Liver (tissue), 3 donors: ENCODE measurements at regions not wholly inside any gene's neighbourhood (a gene's known extent, or its start where the extent isn't known, plus 50 kb on each side); places are given as distances from the start of the nearest gene placed in this dataset.

ENCODE experiments used
- FOXA1 ChIP-seq: IDR thresholded peaks from 2 replicates; pipeline ENCODE4 v1.6.1; 2016; ENCODE audit warnings: antibody characterized with exemption
- GABPA ChIP-seq, 2 donors: IDR thresholded peaks in 1 of 2; conservative IDR thresholded peaks in 1 of 2; 2 replicates each; pipeline ENCODE4 v1.6.1; 2016; ENCODE audit warnings: antibody characterized with exemption in 2 of 2, mild to moderate bottlenecking in 1 of 2, moderate library complexity in 1 of 2
- NR2F2 ChIP-seq: IDR thresholded peaks from 2 replicates; pipeline ENCODE4 v1.6.1; 2016; ENCODE audit warnings: antibody characterized with exemption
- RAD21 ChIP-seq, 2 donors: IDR thresholded peaks; 2 replicates each; pipeline ENCODE4 v1.6.1; 2016; ENCODE audit warnings: antibody characterized with exemption in 2 of 2, mild to moderate bottlenecking in 2 of 2
- RXRA ChIP-seq, 2 donors: IDR thresholded peaks; 2 replicates each; pipeline ENCODE4 v1.6.1; 2017 to 2018; ENCODE audit warnings: antibody characterized with exemption in 2 of 2, mild to moderate bottlenecking in 1 of 2
- SP1 ChIP-seq: IDR thresholded peaks from 2 replicates; pipeline ENCODE4 v1.6.1; 2018; ENCODE audit warnings: antibody characterized with exemption, mild to moderate bottlenecking
- TF ChIP-seq, protein P1 (sequence below): fragments of 150-350 bp; IDR thresholded peaks from 2 replicates; pipeline ENCODE4 v1.5.1; 2017; ENCODE audit warnings: improper control_type of control experiment, low read depth, low read length; ENCODE audit not compliant: missing input control
- TF ChIP-seq, protein P2 (sequence below): IDR thresholded peaks from 2 replicates; pipeline ENCODE4 v1.6.1; 2016; ENCODE audit warnings: antibody characterized with exemption
- TF ChIP-seq, protein P3 (sequence below): IDR thresholded peaks from 2 replicates; pipeline ENCODE4 v1.6.1; 2016; ENCODE audit warnings: antibody characterized with exemption
- TF ChIP-seq, protein P4 (sequence below): IDR thresholded peaks from 2 replicates; pipeline ENCODE4 v1.6.1; 2016; ENCODE audit warnings: antibody characterized with exemption
- TF ChIP-seq, protein P5 (sequence below): IDR thresholded peaks from 2 replicates; pipeline ENCODE4 v1.6.1; 2016; ENCODE audit warnings: antibody characterized with exemption, mild to moderate bottlenecking
- donor health status: healthy.
- donor health status: healthy.

DNA sequence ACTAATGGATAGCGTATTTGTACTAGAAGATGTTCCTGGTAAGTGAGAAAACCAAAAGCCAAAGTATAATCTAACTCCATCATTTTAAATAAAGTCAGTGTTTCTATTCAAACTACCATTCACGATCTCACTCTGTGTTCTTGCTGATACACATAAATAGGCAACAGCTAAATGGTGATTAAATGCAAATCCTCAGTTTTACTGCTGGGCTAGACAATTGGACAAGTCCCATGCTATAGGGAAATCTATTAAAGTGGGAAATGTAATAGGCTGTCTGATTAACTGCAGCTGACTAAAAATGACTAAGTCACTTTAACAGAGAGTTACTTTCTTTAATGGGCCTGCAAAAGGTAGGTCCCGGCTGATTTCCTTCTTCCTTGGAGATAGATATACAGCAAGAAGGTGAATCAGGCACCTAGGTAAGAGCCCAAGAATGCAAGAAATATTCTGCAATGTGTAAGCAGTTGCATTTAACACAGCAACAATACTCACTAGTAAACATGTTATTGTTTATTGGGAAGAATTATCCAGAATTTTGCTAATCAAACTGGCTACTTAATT lies 298.4 kb downstream of the SLITRK6 start:
- TF ChIP-seq, protein P1, sequence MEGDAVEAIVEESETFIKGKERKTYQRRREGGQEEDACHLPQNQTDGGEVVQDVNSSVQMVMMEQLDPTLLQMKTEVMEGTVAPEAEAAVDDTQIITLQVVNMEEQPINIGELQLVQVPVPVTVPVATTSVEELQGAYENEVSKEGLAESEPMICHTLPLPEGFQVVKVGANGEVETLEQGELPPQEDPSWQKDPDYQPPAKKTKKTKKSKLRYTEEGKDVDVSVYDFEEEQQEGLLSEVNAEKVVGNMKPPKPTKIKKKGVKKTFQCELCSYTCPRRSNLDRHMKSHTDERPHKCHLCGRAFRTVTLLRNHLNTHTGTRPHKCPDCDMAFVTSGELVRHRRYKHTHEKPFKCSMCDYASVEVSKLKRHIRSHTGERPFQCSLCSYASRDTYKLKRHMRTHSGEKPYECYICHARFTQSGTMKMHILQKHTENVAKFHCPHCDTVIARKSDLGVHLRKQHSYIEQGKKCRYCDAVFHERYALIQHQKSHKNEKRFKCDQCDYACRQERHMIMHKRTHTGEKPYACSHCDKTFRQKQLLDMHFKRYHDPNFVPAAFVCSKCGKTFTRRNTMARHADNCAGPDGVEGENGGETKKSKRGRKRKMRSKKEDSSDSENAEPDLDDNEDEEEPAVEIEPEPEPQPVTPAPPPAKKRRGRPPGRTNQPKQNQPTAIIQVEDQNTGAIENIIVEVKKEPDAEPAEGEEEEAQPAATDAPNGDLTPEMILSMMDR, result no peak
- no peak for TF ChIP-seq SP1
- TF ChIP-seq RAD21 (IDR thresholded peaks at IDR 0.05), result no peak
- TF ChIP-seq, protein P2, sequence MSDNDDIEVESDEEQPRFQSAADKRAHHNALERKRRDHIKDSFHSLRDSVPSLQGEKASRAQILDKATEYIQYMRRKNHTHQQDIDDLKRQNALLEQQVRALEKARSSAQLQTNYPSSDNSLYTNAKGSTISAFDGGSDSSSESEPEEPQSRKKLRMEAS, result no peak
- no peak for TF ChIP-seq FOXA1
- TF ChIP-seq RXRA (IDR thresholded peaks at IDR 0.05), result no peak
- TF ChIP-seq GABPA (IDR thresholded peaks at IDR 0.05 in 1 of 2, conservative IDR thresholded peaks at IDR 0.05 in 1 of 2), result no peak
- TF ChIP-seq NR2F2, result no peak
- TF ChIP-seq, protein P3, sequence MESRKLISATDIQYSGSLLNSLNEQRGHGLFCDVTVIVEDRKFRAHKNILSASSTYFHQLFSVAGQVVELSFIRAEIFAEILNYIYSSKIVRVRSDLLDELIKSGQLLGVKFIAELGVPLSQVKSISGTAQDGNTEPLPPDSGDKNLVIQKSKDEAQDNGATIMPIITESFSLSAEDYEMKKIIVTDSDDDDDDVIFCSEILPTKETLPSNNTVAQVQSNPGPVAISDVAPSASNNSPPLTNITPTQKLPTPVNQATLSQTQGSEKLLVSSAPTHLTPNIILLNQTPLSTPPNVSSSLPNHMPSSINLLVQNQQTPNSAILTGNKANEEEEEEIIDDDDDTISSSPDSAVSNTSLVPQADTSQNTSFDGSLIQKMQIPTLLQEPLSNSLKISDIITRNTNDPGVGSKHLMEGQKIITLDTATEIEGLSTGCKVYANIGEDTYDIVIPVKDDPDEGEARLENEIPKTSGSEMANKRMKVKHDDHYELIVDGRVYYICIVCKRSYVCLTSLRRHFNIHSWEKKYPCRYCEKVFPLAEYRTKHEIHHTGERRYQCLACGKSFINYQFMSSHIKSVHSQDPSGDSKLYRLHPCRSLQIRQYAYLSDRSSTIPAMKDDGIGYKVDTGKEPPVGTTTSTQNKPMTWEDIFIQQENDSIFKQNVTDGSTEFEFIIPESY, result no peak
- TF ChIP-seq, protein P4, sequence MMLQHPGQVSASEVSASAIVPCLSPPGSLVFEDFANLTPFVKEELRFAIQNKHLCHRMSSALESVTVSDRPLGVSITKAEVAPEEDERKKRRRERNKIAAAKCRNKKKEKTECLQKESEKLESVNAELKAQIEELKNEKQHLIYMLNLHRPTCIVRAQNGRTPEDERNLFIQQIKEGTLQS, result no peak
- TF ChIP-seq, protein P5, sequence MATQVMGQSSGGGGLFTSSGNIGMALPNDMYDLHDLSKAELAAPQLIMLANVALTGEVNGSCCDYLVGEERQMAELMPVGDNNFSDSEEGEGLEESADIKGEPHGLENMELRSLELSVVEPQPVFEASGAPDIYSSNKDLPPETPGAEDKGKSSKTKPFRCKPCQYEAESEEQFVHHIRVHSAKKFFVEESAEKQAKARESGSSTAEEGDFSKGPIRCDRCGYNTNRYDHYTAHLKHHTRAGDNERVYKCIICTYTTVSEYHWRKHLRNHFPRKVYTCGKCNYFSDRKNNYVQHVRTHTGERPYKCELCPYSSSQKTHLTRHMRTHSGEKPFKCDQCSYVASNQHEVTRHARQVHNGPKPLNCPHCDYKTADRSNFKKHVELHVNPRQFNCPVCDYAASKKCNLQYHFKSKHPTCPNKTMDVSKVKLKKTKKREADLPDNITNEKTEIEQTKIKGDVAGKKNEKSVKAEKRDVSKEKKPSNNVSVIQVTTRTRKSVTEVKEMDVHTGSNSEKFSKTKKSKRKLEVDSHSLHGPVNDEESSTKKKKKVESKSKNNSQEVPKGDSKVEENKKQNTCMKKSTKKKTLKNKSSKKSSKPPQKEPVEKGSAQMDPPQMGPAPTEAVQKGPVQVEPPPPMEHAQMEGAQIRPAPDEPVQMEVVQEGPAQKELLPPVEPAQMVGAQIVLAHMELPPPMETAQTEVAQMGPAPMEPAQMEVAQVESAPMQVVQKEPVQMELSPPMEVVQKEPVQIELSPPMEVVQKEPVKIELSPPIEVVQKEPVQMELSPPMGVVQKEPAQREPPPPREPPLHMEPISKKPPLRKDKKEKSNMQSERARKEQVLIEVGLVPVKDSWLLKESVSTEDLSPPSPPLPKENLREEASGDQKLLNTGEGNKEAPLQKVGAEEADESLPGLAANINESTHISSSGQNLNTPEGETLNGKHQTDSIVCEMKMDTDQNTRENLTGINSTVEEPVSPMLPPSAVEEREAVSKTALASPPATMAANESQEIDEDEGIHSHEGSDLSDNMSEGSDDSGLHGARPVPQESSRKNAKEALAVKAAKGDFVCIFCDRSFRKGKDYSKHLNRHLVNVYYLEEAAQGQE, result no peak
